A549 (cell line): ENCODE measurements at regions not wholly inside any gene's neighbourhood (a gene's known extent, or its start where the extent isn't known, plus 50 kb on each side); places are given as distances from the start of the nearest gene placed in this dataset.

Source experiments
- ATAC-seq, 2 experiments: fragments of 200-7000 bp in 1 of 2; fragments of >200 bp in 1 of 2; cut with Nextera tagmentation in 1 of 2; cut with Tn5 transposase in 1 of 2; 3 replicates each; pipeline versions ENCODE4 v1.8.0 to v1.9.1; 2018 to 2020; ENCODE audit warnings: mild to moderate bottlenecking in 1 of 2, moderate library complexity in 1 of 2
- CTCF ChIA-PET: fragments of 300-600 bp; sonication (Branson Sonifier 250); formaldehyde crosslinking; extraction: SDS; loops from one replicate; lab custom pipeline; 2021; ENCODE audit warnings: antibody characterized with exemption, inconsistent platforms; lab: Yijun Ruan, JAX
- POLR2A ChIA-PET: fragments of 350-600 bp; formaldehyde crosslinking; extraction: SDS; loops from one replicate; lab custom pipeline; 2021; ENCODE audit warnings: antibody characterized with exemption, inconsistent platforms; lab: Yijun Ruan, JAX
- DNase-seq, 2 experiments: peaks; one replicate each; pipeline versions ENCODE4 v3.0.0 to v3.0.0-alpha.2; 2011 to 2016; ENCODE audit warnings: low read depth in 1 of 2, low spot score in 1 of 2
- FAIRE-seq: peaks from 2 replicates; lab custom pipeline; 2011; peaks lifted over from hg19 to GRCh38; lab: Jason Lieb, UNC
- H3K27ac ChIP-seq, 2 experiments: fragments of >200 bp; sonication (Bioruptor Twin); formaldehyde crosslinking; 3 replicates each; pipeline ENCODE4 v1.5.1; 2016 to 2017
- H3K4me1 ChIP-seq: fragments of >200 bp; sonication (Bioruptor Twin); formaldehyde crosslinking; 3 replicates; pipeline ENCODE4 v1.6.1; 2016
- H3K4me2 ChIP-seq: fragments of >200 bp; sonication (Bioruptor Twin); formaldehyde crosslinking; 3 replicates; pipeline ENCODE4 v1.6.1; 2016
- H3K4me3 ChIP-seq: fragments of >200 bp; sonication (Bioruptor Twin); formaldehyde crosslinking; 3 replicates; pipeline ENCODE4 v1.5.1; 2016
- H3K9me3 ChIP-seq: fragments of >200 bp; sonication (Bioruptor Twin); formaldehyde crosslinking; 3 replicates; pipeline ENCODE4 v1.6.1; 2016
- CBX2 ChIP-seq: fragments of 200-600 bp; sonication (generic); IDR thresholded peaks from 2 replicates; pipeline ENCODE4 v1.6.1; 2016; ENCODE audit warnings: low read depth, mild to moderate bottlenecking, borderline replicate concordance
- CBX8 ChIP-seq: fragments of 200-600 bp; sonication (generic); IDR thresholded peaks from 2 replicates; pipeline ENCODE4 v1.6.1; 2016
- CHD2 ChIP-seq: fragments of 150-350 bp; IDR thresholded peaks from 2 replicates; pipeline ENCODE4 v1.6.1; 2014; ENCODE audit warnings: low read length; ENCODE audit not compliant: partially characterized antibody
- EHF ChIP-seq: fragments of 250-450 bp; sonication (Bioruptor Pico); IDR thresholded peaks from 2 replicates; pipeline ENCODE4 v1.5.0; 2020; ENCODE audit warnings: mild to moderate bottlenecking
- EP300 ChIP-seq, 2 experiments: fragments of >200 bp; sonication (Bioruptor Twin); formaldehyde crosslinking; IDR thresholded peaks; 2 replicates in 1 of 2; 3 replicates in 1 of 2; pipeline ENCODE4 v1.6.1; 2016 to 2017
- ESRRA ChIP-seq: fragments of 150-350 bp; IDR thresholded peaks from 2 replicates; pipeline ENCODE4 v1.6.1; 2014; ENCODE audit warnings: mild to moderate bottlenecking, low read length, borderline replicate concordance
- GATA3 ChIP-seq: IDR thresholded peaks from 2 replicates; pipeline ENCODE4 v1.6.1; 2012; ENCODE audit warnings: borderline replicate concordance
- HES2 ChIP-seq: fragments of >200 bp; sonication (Bioruptor Twin); formaldehyde crosslinking; IDR thresholded peaks from 2 replicates; pipeline ENCODE4 v1.6.1; 2016
- HOXA7 ChIP-seq: fragments of 250-450 bp; sonication (Bioruptor Pico); IDR thresholded peaks from 2 replicates; pipeline ENCODE4 v1.5.0; 2020; ENCODE audit warnings: mild to moderate bottlenecking, moderate library complexity
- HOXB5 ChIP-seq: fragments of 250-450 bp; sonication (Bioruptor Pico); IDR thresholded peaks from 2 replicates; pipeline ENCODE4 v1.5.0; 2020; ENCODE audit warnings: mild to moderate bottlenecking, moderate library complexity
- KDM5A ChIP-seq: fragments of 200-600 bp; sonication (generic); IDR thresholded peaks from 2 replicates; pipeline ENCODE4 v1.6.1; 2016; ENCODE audit warnings: antibody characterized with exemption, mild to moderate bottlenecking
- MAFK ChIP-seq: fragments of 450-650 bp; IDR thresholded peaks from 2 replicates; pipeline ENCODE4 v1.6.1; 2014; ENCODE audit not compliant: partially characterized antibody
- MYC ChIP-seq: IDR thresholded peaks from 2 replicates; pipeline ENCODE4 v1.6.1; 2012; ENCODE audit warnings: mild to moderate bottlenecking, inconsistent platforms, low read length, improper control_type of control experiment, borderline replicate concordance
- PBX3 ChIP-seq: IDR thresholded peaks from 2 replicates; pipeline ENCODE4 v1.6.1; 2012
- PHF8 ChIP-seq: fragments of 200-600 bp; sonication (generic); IDR thresholded peaks from 2 replicates; pipeline ENCODE4 v1.6.1; 2016; ENCODE audit warnings: low read depth, mild to moderate bottlenecking, antibody characterized with exemption, moderate library complexity, borderline replicate concordance
- POLR2A ChIP-seq: IDR thresholded peaks from 2 replicates; pipeline ENCODE4 v1.6.1; 2012; ENCODE audit warnings: mild to moderate bottlenecking, low read length
- POLR2AphosphoS2 ChIP-seq: conservative IDR thresholded peaks from 2 replicates; pipeline ENCODE4 v1.6.1; 2012; ENCODE audit warnings: low read length, improper control_type of control experiment, inconsistent platforms
- RAD21 ChIP-seq, 2 experiments: fragments of >200 bp in 1 of 2; sonication (Bioruptor Twin) in 1 of 2; formaldehyde crosslinking in 1 of 2; IDR thresholded peaks in 1 of 2; conservative IDR thresholded peaks in 1 of 2; 2 replicates in 1 of 2; 3 replicates in 1 of 2; pipeline ENCODE4 v1.6.1; 2012 to 2018; ENCODE audit warnings: inconsistent platforms in 1 of 2
- RARB ChIP-seq: fragments of 250-450 bp; sonication (Bioruptor Pico); IDR thresholded peaks from 2 replicates; pipeline ENCODE4 v1.8.0; 2021; ENCODE audit warnings: mild to moderate bottlenecking, moderate library complexity
- REST ChIP-seq: fragments of 200-600 bp; sonication (generic); IDR thresholded peaks from 2 replicates; pipeline ENCODE4 v1.6.1; 2016; ENCODE audit warnings: antibody characterized with exemption, mild to moderate bottlenecking, moderate library complexity
- RFX5 ChIP-seq: fragments of 450-650 bp; IDR thresholded peaks from 2 replicates; pipeline ENCODE4 v1.7.1; 2014; ENCODE audit warnings: antibody characterized with exemption, mild to moderate bottlenecking, moderate library complexity
- SMC3 ChIP-seq: fragments of >200 bp; sonication (Bioruptor Twin); formaldehyde crosslinking; IDR thresholded peaks from 3 replicates; pipeline ENCODE4 v1.6.1; 2018; ENCODE audit warnings: inconsistent platforms
- TP53 ChIP-seq: fragments of 250-450 bp; sonication (Bioruptor Pico); IDR thresholded peaks from 2 replicates; pipeline ENCODE4 v1.5.0; 2021; ENCODE audit warnings: mild to moderate bottlenecking, moderate library complexity
- ZC3H11A ChIP-seq: fragments of 450-650 bp; IDR thresholded peaks from 2 replicates; pipeline ENCODE4 v1.6.1; 2014; ENCODE audit warnings: antibody characterized with exemption, mild to moderate bottlenecking
- ZFP36 ChIP-seq: fragments of 450-650 bp; IDR thresholded peaks from 2 replicates; pipeline ENCODE4 v1.6.1; 2014; ENCODE audit warnings: borderline replicate concordance; ENCODE audit not compliant: partially characterized antibody
- ZSCAN20 ChIP-seq: fragments of 250-450 bp; sonication (Bioruptor Pico); IDR thresholded peaks from 2 replicates; pipeline ENCODE4 v1.8.0; 2022; ENCODE audit warnings: mild to moderate bottlenecking, moderate library complexity
- WGBS: methylation state at CpG from one replicate; pipeline ENCODE4 v1.1.6; 2017; ENCODE audit errors: missing lambda C conversion rate; 5-methylcytosine and 5-hydroxymethylcytosine counted together

GRCh38 chr5:58378613-58379390 is 81.1 kb downstream of the PLK2 start:
- H3K27ac ChIP-seq: no peak overlapping the region
- POLR2A ChIA-PET: no interaction called here
- no peak for TF ChIP-seq ZSCAN20 (CRISPR knock-in tag)
- no peak for TF ChIP-seq HOXA7 (CRISPR knock-in tag)
- no peak for TF ChIP-seq SMC3
- TF ChIP-seq REST: no peak
- no peak for TF ChIP-seq EP300 (IDR thresholded peaks at IDR 0.05)
- TF ChIP-seq ZC3H11A: no peak
- TF ChIP-seq RAD21 (conservative IDR thresholded peaks at IDR 0.05 in 1 of 2, IDR thresholded peaks at IDR 0.05 in 1 of 2): no peak
- TF ChIP-seq TP53 (CRISPR knock-in tag): no peak
- no peak for TF ChIP-seq HOXB5 (CRISPR knock-in tag)
- TF ChIP-seq EHF: no peak
- TF ChIP-seq MAFK: no peak
- TF ChIP-seq RARB (CRISPR knock-in tag): no peak
- TF ChIP-seq GATA3: no peak
- TF ChIP-seq ESRRA: no peak
- no peak for TF ChIP-seq KDM5A
- TF ChIP-seq PHF8: no peak
- no peak for TF ChIP-seq PBX3
- TF ChIP-seq POLR2AphosphoS2: no peak
- FAIRE-seq (no peak), DNase-seq (no peak), ATAC-seq (no peak)
- H3K9me3 ChIP-seq: peaks cover 15% of the 10 kb centered on the region
- no peaks in the 10 kb centered on the region for H3K4me1 ChIP-seq
- 80% methylated on average over 6 of the region's 6 CpGs for WGBS
- H3K4me3 ChIP-seq: no peak overlapping the region
- H3K4me2 ChIP-seq: no peak overlapping the region
- CTCF ChIA-PET: interaction anchor here (0.9 to 2.3 kb wide), 4 partner anchors 9 to 52 kb away, joined by 3 to 7 read pairs (median 3); no protein-coding TSS in a partner anchor

- DNase-seq: no peak
- Histone ChIP-seq H3K27ac (no peak overlapping the region), H3K4me3 (no peak overlapping the region), H3K4me2 (no peak overlapping the region), H3K9me3 (no peaks in the 10 kb centered on the region), H3K4me1 (no peaks in the 10 kb centered on the region)
- CTCF ChIA-PET: interaction anchor here (0.6 to 1.7 kb wide), 3 partner anchors 9 to 14 kb away, joined by 3 to 7 read pairs (median 4); no protein-coding TSS in a partner anchor
- 89% methylated on average over 5 of the region's 5 CpGs for WGBS
- TF ChIP-seq POLR2A: no peak
- no peak for TF ChIP-seq TP53 (CRISPR knock-in tag)
- no peak for TF ChIP-seq CHD2
- TF ChIP-seq CBX8: no peak
- no peak for TF ChIP-seq ZFP36
- no peak for TF ChIP-seq RARB (CRISPR knock-in tag)
- no peak for TF ChIP-seq HOXA7 (CRISPR knock-in tag)
- TF ChIP-seq MYC: no peak
- no peak for TF ChIP-seq HES2
- TF ChIP-seq MAFK: no peak
- no peak for TF ChIP-seq KDM5A
- TF ChIP-seq CBX2: no peak
- TF ChIP-seq RFX5: no peak
- FAIRE-seq: no peak
- ATAC-seq: no peak
- POLR2A ChIA-PET: no interaction called here
Observed at GRCh38 chr5:58370606-58371005, 89.3 kb downstream of the PLK2 start.
